ENCODE measurements at regions not wholly inside any gene's neighbourhood (a gene's known extent, or its start where the extent isn't known, plus 50 kb on each side); places are given as distances from the start of the nearest gene placed in this dataset.

DNA sequence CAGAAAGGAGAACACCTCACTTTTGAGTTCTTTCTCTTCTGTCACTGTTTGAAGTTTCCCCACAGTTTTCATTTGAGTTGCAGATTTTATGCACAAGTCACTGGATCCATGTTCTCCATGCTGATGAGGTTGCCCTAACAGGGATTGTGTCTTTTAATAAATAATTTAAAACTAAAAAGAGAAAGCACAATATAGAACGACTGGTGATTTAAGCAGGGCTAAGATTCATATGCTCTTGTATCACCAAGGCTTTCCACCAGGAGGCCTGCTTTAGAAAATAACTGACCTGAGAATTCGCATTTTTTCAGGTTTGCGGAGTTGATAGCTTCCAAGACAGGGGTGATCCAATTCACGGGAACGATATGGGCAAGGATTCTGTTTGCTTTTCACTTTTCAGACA, 252.0 kb upstream of the VEPH1 start:
- Histone ChIP-seq H3K9me2 (ENCODE audit: insufficient read depth, low read length) (no peaks in the 10 kb centered on the region), H3K79me2 (replicated peaks; ENCODE audit: insufficient read depth, low read length) (no peaks in the 10 kb centered on the region), H3K27me3 (ENCODE audit: insufficient read depth, low read depth, low read length) (no peaks in the 10 kb centered on the region), H3F3A (ENCODE audit: insufficient read depth, low read length, poor library complexity, severe bottlenecking) (peaks cover 7% of the 10 kb centered on the region), H3K4me2 (ENCODE audit: low read length) (no peak overlapping the region), H3K9me3 (ENCODE audit: low read length) (no peaks in the 10 kb centered on the region), H3K36me3 (ENCODE audit: insufficient read depth, low read length) (no peaks in the 10 kb centered on the region), H4K20me1 (ENCODE audit: insufficient read depth) (no peaks in the 10 kb centered on the region), H3K27ac (ENCODE audit: low read length) (peak overlapping the region; percentile 82), H3K9ac (ENCODE audit: low read length) (peak overlapping the region; percentile 52), H3K4me3 (ENCODE audit: low read length) (peak overlapping the region; percentile 53), H2AFZ (ENCODE audit: low read depth, low read length) (no peak overlapping the region)
- TF ChIP-seq, protein P1, sequence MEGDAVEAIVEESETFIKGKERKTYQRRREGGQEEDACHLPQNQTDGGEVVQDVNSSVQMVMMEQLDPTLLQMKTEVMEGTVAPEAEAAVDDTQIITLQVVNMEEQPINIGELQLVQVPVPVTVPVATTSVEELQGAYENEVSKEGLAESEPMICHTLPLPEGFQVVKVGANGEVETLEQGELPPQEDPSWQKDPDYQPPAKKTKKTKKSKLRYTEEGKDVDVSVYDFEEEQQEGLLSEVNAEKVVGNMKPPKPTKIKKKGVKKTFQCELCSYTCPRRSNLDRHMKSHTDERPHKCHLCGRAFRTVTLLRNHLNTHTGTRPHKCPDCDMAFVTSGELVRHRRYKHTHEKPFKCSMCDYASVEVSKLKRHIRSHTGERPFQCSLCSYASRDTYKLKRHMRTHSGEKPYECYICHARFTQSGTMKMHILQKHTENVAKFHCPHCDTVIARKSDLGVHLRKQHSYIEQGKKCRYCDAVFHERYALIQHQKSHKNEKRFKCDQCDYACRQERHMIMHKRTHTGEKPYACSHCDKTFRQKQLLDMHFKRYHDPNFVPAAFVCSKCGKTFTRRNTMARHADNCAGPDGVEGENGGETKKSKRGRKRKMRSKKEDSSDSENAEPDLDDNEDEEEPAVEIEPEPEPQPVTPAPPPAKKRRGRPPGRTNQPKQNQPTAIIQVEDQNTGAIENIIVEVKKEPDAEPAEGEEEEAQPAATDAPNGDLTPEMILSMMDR (IDR thresholded peaks at IDR 0.05; ENCODE audit: poor library complexity, severe bottlenecking) = peak; percentile 36
- TF ChIP-seq SMC3 (conservative IDR thresholded peaks at IDR 0.05; ENCODE audit: poor library complexity) (peak; percentile 16), TAF1 (IDR thresholded peaks at IDR 0.05; ENCODE audit: low read depth) (no peak), POLR2AphosphoS5 (IDR thresholded peaks at IDR 0.05) (no peak), RAD21 (conservative IDR thresholded peaks at IDR 0.05) (no peak), MXI1 (conservative IDR thresholded peaks at IDR 0.05; ENCODE audit: poor library complexity, severe bottlenecking) (no peak), EP300 (conservative IDR thresholded peaks at IDR 0.05; ENCODE audit: poor library complexity, severe bottlenecking) (no peak)
- TF ChIP-seq, protein P2, sequence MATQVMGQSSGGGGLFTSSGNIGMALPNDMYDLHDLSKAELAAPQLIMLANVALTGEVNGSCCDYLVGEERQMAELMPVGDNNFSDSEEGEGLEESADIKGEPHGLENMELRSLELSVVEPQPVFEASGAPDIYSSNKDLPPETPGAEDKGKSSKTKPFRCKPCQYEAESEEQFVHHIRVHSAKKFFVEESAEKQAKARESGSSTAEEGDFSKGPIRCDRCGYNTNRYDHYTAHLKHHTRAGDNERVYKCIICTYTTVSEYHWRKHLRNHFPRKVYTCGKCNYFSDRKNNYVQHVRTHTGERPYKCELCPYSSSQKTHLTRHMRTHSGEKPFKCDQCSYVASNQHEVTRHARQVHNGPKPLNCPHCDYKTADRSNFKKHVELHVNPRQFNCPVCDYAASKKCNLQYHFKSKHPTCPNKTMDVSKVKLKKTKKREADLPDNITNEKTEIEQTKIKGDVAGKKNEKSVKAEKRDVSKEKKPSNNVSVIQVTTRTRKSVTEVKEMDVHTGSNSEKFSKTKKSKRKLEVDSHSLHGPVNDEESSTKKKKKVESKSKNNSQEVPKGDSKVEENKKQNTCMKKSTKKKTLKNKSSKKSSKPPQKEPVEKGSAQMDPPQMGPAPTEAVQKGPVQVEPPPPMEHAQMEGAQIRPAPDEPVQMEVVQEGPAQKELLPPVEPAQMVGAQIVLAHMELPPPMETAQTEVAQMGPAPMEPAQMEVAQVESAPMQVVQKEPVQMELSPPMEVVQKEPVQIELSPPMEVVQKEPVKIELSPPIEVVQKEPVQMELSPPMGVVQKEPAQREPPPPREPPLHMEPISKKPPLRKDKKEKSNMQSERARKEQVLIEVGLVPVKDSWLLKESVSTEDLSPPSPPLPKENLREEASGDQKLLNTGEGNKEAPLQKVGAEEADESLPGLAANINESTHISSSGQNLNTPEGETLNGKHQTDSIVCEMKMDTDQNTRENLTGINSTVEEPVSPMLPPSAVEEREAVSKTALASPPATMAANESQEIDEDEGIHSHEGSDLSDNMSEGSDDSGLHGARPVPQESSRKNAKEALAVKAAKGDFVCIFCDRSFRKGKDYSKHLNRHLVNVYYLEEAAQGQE (IDR thresholded peaks at IDR 0.05; ENCODE audit: borderline replicate concordance) = no peak

DNA sequence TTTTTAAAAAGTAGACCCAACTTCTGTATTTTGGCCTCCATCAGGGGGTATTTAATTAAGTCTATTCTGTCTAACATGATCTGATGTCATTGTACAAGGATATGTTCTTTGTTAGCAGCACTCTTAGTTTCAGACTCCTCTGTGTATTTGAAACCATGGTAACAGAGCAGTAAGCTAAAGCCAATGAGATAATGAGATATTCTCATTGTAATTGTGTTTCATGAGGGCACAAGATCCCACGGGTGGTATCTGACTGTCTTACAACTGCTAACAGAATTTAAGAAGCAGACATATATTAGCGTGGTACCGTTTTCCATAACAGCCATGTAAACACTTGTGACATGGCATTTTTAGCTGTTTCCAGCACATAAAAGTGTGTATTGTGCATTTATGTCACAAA, 251.2 kb upstream of the VEPH1 start:
- no peaks in the 10 kb centered on the region for H4K20me1 ChIP-seq (ENCODE audit: insufficient read depth)
- no peaks in the 10 kb centered on the region for H3K36me3 ChIP-seq (ENCODE audit: insufficient read depth, low read length)
- peaks cover 7% of the 10 kb centered on the region for H3F3A ChIP-seq (ENCODE audit: insufficient read depth, low read length, poor library complexity, severe bottlenecking)
- H2AFZ ChIP-seq (ENCODE audit: low read depth, low read length) = peak overlapping the region; percentile 4
- no peaks in the 10 kb centered on the region for H3K9me2 ChIP-seq (ENCODE audit: insufficient read depth, low read length)
- H3K9ac ChIP-seq (ENCODE audit: low read length) = peak overlapping the region; percentile 52
- H3K4me2 ChIP-seq (ENCODE audit: low read length) = peak overlapping the region; percentile 58
- H3K9me3 ChIP-seq (ENCODE audit: low read length) = no peaks in the 10 kb centered on the region
- peak overlapping the region; percentile 82 for H3K27ac ChIP-seq (ENCODE audit: low read length)
- TF ChIP-seq EZH2 (IDR thresholded peaks at IDR 0.05; ENCODE audit: borderline replicate concordance, insufficient read depth, low read length, poor library complexity, severe bottlenecking) (no peak), SMC3 (conservative IDR thresholded peaks at IDR 0.05; ENCODE audit: poor library complexity) (no peak), RAD21 (conservative IDR thresholded peaks at IDR 0.05) (no peak), TAF1 (IDR thresholded peaks at IDR 0.05; ENCODE audit: low read depth) (no peak), POLR2AphosphoS5 (IDR thresholded peaks at IDR 0.05) (peak; percentile 50), EP300 (conservative IDR thresholded peaks at IDR 0.05; ENCODE audit: poor library complexity, severe bottlenecking) (peak; percentile 56)
- TF ChIP-seq, protein P2 (IDR thresholded peaks at IDR 0.05; ENCODE audit: borderline replicate concordance) = no peak
- peak overlapping the region; percentile 53 for H3K4me3 ChIP-seq (ENCODE audit: low read length)
- no peaks in the 10 kb centered on the region for H3K79me2 ChIP-seq (replicated peaks; ENCODE audit: insufficient read depth, low read length)
- H3K27me3 ChIP-seq (ENCODE audit: insufficient read depth, low read depth, low read length) = no peaks in the 10 kb centered on the region
